ENCODE measurements at regions not wholly inside any gene's neighbourhood (a gene's known extent, or its start where the extent isn't known, plus 50 kb on each side); places are given as distances from the start of the nearest gene placed in this dataset.
"Not testable (repeated sequence)": the region's sequence is repeated elsewhere in the genome, so short reads cannot be mapped to it uniquely, and the experiment has no call there.

DNA sequence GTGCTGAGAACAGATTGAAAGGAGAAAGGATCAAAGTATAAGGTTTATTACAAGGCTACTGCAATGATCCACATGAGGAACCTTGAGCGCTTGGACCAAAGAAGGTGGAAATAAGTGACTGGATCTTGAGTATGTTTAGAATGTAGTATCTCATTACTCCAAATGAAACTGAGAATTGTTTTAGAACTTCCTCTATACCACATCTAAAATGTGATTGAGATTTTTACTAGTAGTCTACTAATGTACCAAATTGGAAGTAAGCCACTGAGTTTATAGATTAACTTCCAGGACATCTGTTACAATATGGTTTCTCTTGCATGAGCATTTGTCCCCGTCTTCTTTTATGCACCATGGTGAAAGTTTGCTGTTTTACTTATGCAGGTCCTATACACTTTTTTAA lies 300.5 kb downstream of the SUCLG1 start:
- no peaks in the 10 kb centered on the region for H3K9me3 Mint-ChIP-seq
- H3K4me1 Mint-ChIP-seq, result no peaks in the 10 kb centered on the region
- H3K27ac Mint-ChIP-seq, result no peak overlapping the region
- DNase-seq (no peak), ATAC-seq (no peak)
- no peaks in the 10 kb centered on the region for H3K36me3 Mint-ChIP-seq
- H3K4me3 Mint-ChIP-seq, result no peak overlapping the region
- POLR2A ChIA-PET, result no interaction called here
- peaks cover 9 to 42% (median 14%) of the 10 kb centered on the region in 5 donors for H3K27me3 Mint-ChIP-seq

- no peaks in the 10 kb centered on the region for H3K4me1 Mint-ChIP-seq
- no peak for ATAC-seq
- POLR2A ChIA-PET, result no interaction called here
- peaks cover 0 to 19% (median 2%) of the 10 kb centered on the region in 5 donors for H3K27me3 Mint-ChIP-seq
- no peaks in the 10 kb centered on the region for H3K9me3 Mint-ChIP-seq
- H3K4me3 Mint-ChIP-seq, result no peak overlapping the region
- DNase-seq, result no peak
- H3K27ac Mint-ChIP-seq, result no peak overlapping the region
- H3K36me3 Mint-ChIP-seq, result no peaks in the 10 kb centered on the region
Measured at GRCh38 chr2:84152462-84152861, 306.6 kb downstream of the SUCLG1 start.

GRCh38 chr2:84144345-84144744 lies 314.7 kb downstream of the SUCLG1 start:
- ATAC-seq (no peak), DNase-seq (no peak)
- H3K9me3 Mint-ChIP-seq, result peaks cover 0 to 2% (median 0%) of the 10 kb centered on the region in 9 donors
- peaks cover 8 to 41% (median 11%) of the 10 kb centered on the region in 5 donors for H3K27me3 Mint-ChIP-seq
- no peaks in the 10 kb centered on the region for H3K4me1 Mint-ChIP-seq
- H3K4me3 Mint-ChIP-seq, result no peak overlapping the region
- H3K27ac Mint-ChIP-seq, result no peak overlapping the region
- POLR2A ChIA-PET, result no interaction called here
- no peaks in the 10 kb centered on the region for H3K36me3 Mint-ChIP-seq

DNA sequence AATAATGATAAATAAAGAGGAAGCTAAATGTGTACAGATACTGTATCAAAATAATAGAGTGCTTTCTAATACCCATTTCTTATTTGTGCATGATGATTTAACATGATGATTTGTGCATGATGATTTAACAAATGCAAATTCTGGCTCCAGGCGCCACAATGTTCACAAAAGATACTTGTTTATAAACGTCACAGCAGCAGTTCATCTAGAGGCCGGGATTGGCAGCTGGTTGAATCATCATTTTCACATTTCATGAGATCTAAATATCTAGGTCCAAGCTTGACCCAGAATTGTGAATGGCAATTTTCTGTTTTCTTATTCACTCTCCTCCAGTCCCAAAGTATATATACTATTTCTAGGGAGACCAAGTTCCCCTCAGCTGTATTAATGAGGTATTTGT lies 322.0 kb downstream of the SUCLG1 start:
- Mint-ChIP-seq H3K36me3 (no peaks in the 10 kb centered on the region), H3K27ac (no peak overlapping the region), H3K27me3 (peaks cover 4 to 14% (median 6%) of the 10 kb centered on the region in 5 donors), H3K9me3 (peaks cover 0 to 2% (median 0%) of the 10 kb centered on the region in 9 donors), H3K4me1 (no peaks in the 10 kb centered on the region), H3K4me3 (no peak overlapping the region)
- POLR2A ChIA-PET, result no interaction called here
- no peak for ATAC-seq
- DNase-seq, result no peak

GRCh38 chr2:84132370-84132769 lies 326.7 kb downstream of the SUCLG1 start:
- no peak for DNase-seq
- no peak overlapping the region for H3K27ac Mint-ChIP-seq
- no peak for ATAC-seq
- H3K4me3 Mint-ChIP-seq, result no peak overlapping the region
- POLR2A ChIA-PET, result no interaction called here
- peaks cover 0 to 11% (median 6%) of the 10 kb centered on the region in 5 donors for H3K27me3 Mint-ChIP-seq
- no peaks in the 10 kb centered on the region for H3K36me3 Mint-ChIP-seq
- no peaks in the 10 kb centered on the region for H3K4me1 Mint-ChIP-seq
- H3K9me3 Mint-ChIP-seq, result no peaks in the 10 kb centered on the region

GRCh38 chr2:84131278-84131830 lies 327.7 kb downstream of the SUCLG1 start:
- Mint-ChIP-seq H3K9me3 (no peaks in the 10 kb centered on the region), H3K4me1 (no peaks in the 10 kb centered on the region), H3K27ac (no peak overlapping the region), H3K36me3 (no peaks in the 10 kb centered on the region), H3K27me3 (peaks cover 0 to 9% (median 4%) of the 10 kb centered on the region in 5 donors), H3K4me3 (no peak overlapping the region)
- no peak for ATAC-seq
- POLR2A ChIA-PET, result no interaction called here
- no peak for DNase-seq

- Mint-ChIP-seq H3K27me3 (peaks cover 0 to 9% (median 2%) of the 10 kb centered on the region in 5 donors), H3K9me3 (no peaks in the 10 kb centered on the region), H3K27ac (no peak overlapping the region), H3K4me1 (no peaks in the 10 kb centered on the region), H3K4me3 (no peak overlapping the region), H3K36me3 (no peaks in the 10 kb centered on the region)
- no peak for ATAC-seq
- POLR2A ChIA-PET, result no interaction called here
- DNase-seq, result no peak
Measured at GRCh38 chr2:84129018-84129417, 330.1 kb downstream of the SUCLG1 start.

- POLR2A ChIA-PET, H3K36me3 Mint-ChIP-seq, ATAC-seq, H3K9me3 Mint-ChIP-seq, DNase-seq, H3K4me1 Mint-ChIP-seq, H3K27ac Mint-ChIP-seq, H3K4me3 Mint-ChIP-seq: not testable (repeated sequence)
- H3K27me3 Mint-ChIP-seq, result peaks cover 3 to 14% (median 4%) of the 10 kb centered on the region in 5 donors
Measured at GRCh38 chr2:84127812-84128211, 331.3 kb downstream of the SUCLG1 start.

DNA sequence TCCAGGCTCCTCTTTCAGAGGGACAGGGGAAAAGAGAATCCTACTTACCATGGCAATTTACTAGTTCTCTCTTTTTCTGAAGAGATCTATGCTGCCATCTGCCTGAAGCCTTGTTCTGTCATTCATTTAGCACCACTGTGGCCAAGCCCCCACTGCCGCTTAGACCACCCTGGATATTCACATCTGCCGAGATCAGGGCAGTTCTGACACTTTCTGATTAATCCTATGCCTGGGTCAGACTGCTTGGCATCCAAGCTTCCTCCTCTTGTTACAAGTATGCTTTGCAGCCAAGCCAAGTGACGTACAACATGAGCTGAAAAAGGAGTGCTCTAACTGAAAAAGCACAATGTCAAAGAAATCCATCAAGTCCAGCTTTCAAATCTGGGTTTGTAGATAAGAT lies 332.6 kb downstream of the SUCLG1 start:
- Mint-ChIP-seq H3K4me3 (no peak overlapping the region), H3K27me3 (peaks cover 3 to 16% (median 6%) of the 10 kb centered on the region in 5 donors), H3K27ac (no peak overlapping the region), H3K36me3 (no peaks in the 10 kb centered on the region), H3K9me3 (no peaks in the 10 kb centered on the region), H3K4me1 (no peaks in the 10 kb centered on the region)
- ATAC-seq (no peak), DNase-seq (no peak)
- POLR2A ChIA-PET, result no interaction called here

- Mint-ChIP-seq H3K27me3 (peaks cover 3 to 16% (median 6%) of the 10 kb centered on the region in 5 donors), H3K4me3 (no peak overlapping the region), H3K36me3 (no peaks in the 10 kb centered on the region), H3K27ac (no peak overlapping the region), H3K4me1 (no peaks in the 10 kb centered on the region), H3K9me3 (no peaks in the 10 kb centered on the region)
- DNase-seq, result no peak
- POLR2A ChIA-PET, result no interaction called here
- no peak for ATAC-seq
Measured at GRCh38 chr2:84126084-84126483, 333.0 kb downstream of the SUCLG1 start.

DNA sequence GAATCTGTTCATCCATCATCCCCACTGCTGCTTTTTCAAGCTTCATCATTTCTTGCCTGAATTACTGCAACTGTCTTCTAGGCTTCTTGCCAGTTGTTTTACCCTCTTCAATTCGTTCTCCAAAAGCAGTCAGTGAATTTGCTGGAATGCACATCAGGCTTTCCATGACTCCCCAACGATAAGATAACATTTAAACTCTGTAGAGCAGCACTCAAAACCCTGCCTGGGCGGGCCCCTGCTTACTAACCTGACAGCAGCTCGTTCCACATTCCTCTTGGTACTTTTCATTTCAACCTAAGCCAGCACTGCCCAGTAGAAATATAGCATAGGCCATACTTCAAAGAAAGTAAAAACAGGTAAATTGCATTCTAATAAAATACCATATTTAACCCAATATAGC lies 342.9 kb downstream of the SUCLG1 start:
- DNase-seq (no peak), ATAC-seq (no peak)
- H3K4me3 Mint-ChIP-seq, result no peak overlapping the region
- peaks cover 0 to 18% (median 10%) of the 10 kb centered on the region in 9 donors for H3K9me3 Mint-ChIP-seq
- H3K27me3 Mint-ChIP-seq, result peaks cover 0 to 20% (median 3%) of the 10 kb centered on the region in 5 donors
- H3K27ac Mint-ChIP-seq, result no peak overlapping the region
- no peaks in the 10 kb centered on the region for H3K4me1 Mint-ChIP-seq
- H3K36me3 Mint-ChIP-seq, result peaks cover 0 to 10% (median 0%) of the 10 kb centered on the region in 3 donors
- POLR2A ChIA-PET, result no interaction called here

DNA sequence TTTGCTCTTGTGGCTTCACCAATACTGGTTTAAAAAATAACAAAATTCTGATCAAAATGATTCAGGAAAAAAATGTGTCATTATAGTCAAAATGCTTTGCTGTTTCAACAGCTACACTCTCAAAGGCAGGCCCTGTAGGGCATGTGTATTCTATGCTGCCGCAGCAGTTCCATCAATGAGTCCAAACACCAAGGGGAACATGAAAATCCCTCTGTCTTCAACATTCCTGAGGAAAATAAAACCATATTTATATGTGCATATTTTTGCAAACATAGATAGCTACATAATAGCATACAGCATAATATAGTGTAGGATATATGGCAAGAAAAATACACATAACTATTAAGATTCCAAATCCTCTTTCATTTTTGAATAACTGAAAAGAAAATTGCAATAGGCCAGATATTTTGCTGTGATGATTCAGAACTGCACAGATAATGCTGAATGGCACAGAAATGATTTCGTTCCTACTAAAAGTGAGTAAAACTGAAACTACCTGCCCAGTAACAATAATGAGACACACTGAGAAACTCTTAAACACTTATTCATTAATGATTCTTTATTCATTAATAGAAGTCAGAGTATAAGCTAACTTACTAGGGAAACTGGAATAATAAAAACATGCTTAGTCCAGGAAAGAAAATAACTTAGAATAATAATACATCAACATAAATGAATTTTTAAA lies 343.8 kb downstream of the SUCLG1 start:
- no peak overlapping the region for H3K27ac Mint-ChIP-seq
- peaks cover 0 to 18% (median 10%) of the 10 kb centered on the region in 9 donors for H3K9me3 Mint-ChIP-seq
- H3K4me3 Mint-ChIP-seq, result no peak overlapping the region
- DNase-seq, result no peak
- peaks cover 0 to 10% (median 0%) of the 10 kb centered on the region in 3 donors for H3K36me3 Mint-ChIP-seq
- ATAC-seq, result no peak
- peaks cover 0 to 18% (median 3%) of the 10 kb centered on the region in 5 donors for H3K27me3 Mint-ChIP-seq
- no peaks in the 10 kb centered on the region for H3K4me1 Mint-ChIP-seq
- POLR2A ChIA-PET, result no interaction called here

DNA sequence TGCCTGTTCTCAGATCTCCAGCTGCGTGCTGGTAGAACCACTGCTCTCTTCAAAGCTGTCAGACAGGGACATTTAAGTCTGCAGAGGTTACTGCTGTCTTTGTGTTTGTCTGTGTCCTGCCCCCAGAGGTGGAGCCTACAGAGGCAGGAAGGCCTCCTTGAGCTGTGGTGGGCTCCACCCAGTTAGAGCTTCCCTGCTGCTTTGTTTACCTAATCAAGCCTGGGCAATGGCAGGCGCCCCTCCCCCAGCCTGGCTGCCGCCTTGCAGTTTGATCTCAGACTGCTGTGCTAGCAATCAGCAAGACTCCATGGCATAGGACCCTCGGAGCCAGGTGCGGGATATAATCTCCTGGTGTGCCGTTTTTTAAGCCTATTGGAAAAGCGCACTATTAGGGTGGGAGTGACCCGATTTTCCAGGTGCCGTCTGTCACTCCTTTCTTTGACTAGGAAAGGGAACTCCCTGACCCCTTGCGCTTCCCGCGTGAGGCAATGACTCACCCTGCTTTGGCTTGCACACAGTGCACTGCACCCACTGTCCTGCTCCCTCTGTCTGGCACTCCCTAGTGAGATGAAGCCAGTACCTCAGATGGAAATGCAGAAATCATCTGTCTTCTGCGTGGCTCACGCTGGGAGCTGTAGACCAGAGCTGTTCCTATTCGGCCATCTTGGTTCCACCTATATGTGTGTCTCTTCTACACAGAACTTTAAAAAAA lies 355.1 kb downstream of the SUCLG1 start:
- H3K4me3 Mint-ChIP-seq, H3K4me1 Mint-ChIP-seq, H3K27ac Mint-ChIP-seq, ATAC-seq, DNase-seq, POLR2A ChIA-PET: not testable (repeated sequence)
- peaks cover 0 to 24% (median 0%) of the 10 kb centered on the region in 3 donors for H3K36me3 Mint-ChIP-seq
- peaks cover 0 to 34% (median 13%) of the 10 kb centered on the region in 9 donors for H3K9me3 Mint-ChIP-seq
- H3K27me3 Mint-ChIP-seq, result peaks cover 2 to 37% (median 7%) of the 10 kb centered on the region in 5 donors

Measured in naive thymus-derived CD8-positive, alpha-beta T cell (primary cell).